H4 (cell line): ENCODE measurements at regions not wholly inside any gene's neighbourhood (a gene's known extent, or its start where the extent isn't known, plus 50 kb on each side); places are given as distances from the start of the nearest gene placed in this dataset.

Experiments
- DNase-seq: peaks from one replicate; pipeline ENCODE4 v3.0.0-alpha.2; 2015; ENCODE audit warnings: low spot score

GRCh38 chr5:164346785-164347630 is 841.6 kb downstream of the MAT2B start:
- DNase-seq = no peak

GRCh38 chr5:164350236-164350635 is 844.8 kb downstream of the MAT2B start:
- DNase-seq = no peak

GRCh38 chr5:164351245-164351834 is 845.9 kb downstream of the MAT2B start:
- DNase-seq = no peak

- no peak for DNase-seq
Measured at GRCh38 chr5:164352695-164353094, 847.3 kb downstream of the MAT2B start.

- DNase-seq = no peak
Measured at GRCh38 chr5:164353155-164353554, 847.7 kb downstream of the MAT2B start.

- no peak for DNase-seq
Measured at GRCh38 chr5:164354139-164354751, 848.8 kb downstream of the MAT2B start.

- no peak for DNase-seq
Measured at GRCh38 chr5:164355267-164355830, 849.9 kb downstream of the MAT2B start.

- no peak for DNase-seq
Measured at GRCh38 chr5:164356790-164357189, 851.4 kb downstream of the MAT2B start.

GRCh38 chr5:164357395-164358033 is 852.1 kb downstream of the MAT2B start:
- no peak for DNase-seq

GRCh38 chr5:164358531-164359259 is 853.3 kb downstream of the MAT2B start:
- DNase-seq = peak; percentile 34

GRCh38 chr5:164359260-164360255 is 854.1 kb downstream of the MAT2B start:
- DNase-seq = no peak

GRCh38 chr5:164360589-164360988 is 855.2 kb downstream of the MAT2B start:
- peak; percentile 29 for DNase-seq

GRCh38 chr5:164361986-164362385 is 856.6 kb downstream of the MAT2B start:
- DNase-seq = no peak

GRCh38 chr5:164362835-164363234 is 857.4 kb downstream of the MAT2B start:
- no peak for DNase-seq

GRCh38 chr5:164364237-164365208 is 859.1 kb downstream of the MAT2B start:
- no peak for DNase-seq

GRCh38 chr5:164370841-164371240 is 865.4 kb downstream of the MAT2B start:
- DNase-seq = peak; percentile 23

GRCh38 chr5:164372892-164373291 is 867.5 kb downstream of the MAT2B start:
- DNase-seq = no peak

GRCh38 chr5:164373876-164374275 is 868.5 kb downstream of the MAT2B start:
- no peak for DNase-seq

GRCh38 chr5:164375051-164375450 is 869.6 kb downstream of the MAT2B start:
- DNase-seq = no peak
